ENCODE measurements at regions not wholly inside any gene's neighbourhood (a gene's known extent, or its start where the extent isn't known, plus 50 kb on each side); places are given as distances from the start of the nearest gene placed in this dataset.
A peak's percentile ranks its signal among the peaks of the same experiment; 100 is the strongest.

DNA sequence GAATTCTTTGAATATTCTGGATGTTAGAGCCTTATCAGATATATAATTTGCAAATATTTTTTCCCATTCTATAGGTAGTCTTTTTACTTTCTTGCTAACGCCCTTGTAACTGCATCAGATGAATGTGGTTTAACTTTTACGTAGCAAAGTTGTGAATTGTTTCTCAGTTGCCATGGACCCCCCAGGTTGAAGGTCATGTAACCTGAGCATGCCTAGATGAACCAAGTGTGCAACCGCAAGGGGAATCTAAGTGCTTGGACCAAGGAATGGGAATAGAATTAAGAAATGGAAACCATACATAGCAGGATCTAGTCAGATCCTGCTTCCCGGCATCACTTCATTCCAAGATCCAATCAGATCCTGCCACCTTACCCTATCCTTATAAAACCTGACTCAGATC, 65.1 kb upstream of the TNP1 start:
- Histone ChIP-seq H3K9me3 (ENCODE audit: control insufficient read depth, low read length) (no peaks in the 10 kb centered on the region), H3K36me3 (ENCODE audit: control insufficient read depth, insufficient read depth, low read length, severe bottlenecking) (no peaks in the 10 kb centered on the region), H3K4me1 (ENCODE audit: control insufficient read depth, insufficient read depth, low read length) (no peaks in the 10 kb centered on the region), H3K9ac (ENCODE audit: low read length) (no peak overlapping the region), H3K4me3 (ENCODE audit: low read length) (no peak overlapping the region), H3K27me3 (replicated peaks; ENCODE audit: control insufficient read depth, insufficient read depth, low read length) (no peaks in the 10 kb centered on the region)
- no peak for DNase-seq (ENCODE audit: low read depth)

- H3K27me3 ChIP-seq (replicated peaks; ENCODE audit: control insufficient read depth, insufficient read depth, low read length): no peaks in the 10 kb centered on the region
- no peak for DNase-seq (ENCODE audit: low read depth)
- H3K9me3 ChIP-seq (ENCODE audit: control insufficient read depth, low read length): no peaks in the 10 kb centered on the region
- H3K36me3 ChIP-seq (ENCODE audit: control insufficient read depth, insufficient read depth, low read length, severe bottlenecking): no peaks in the 10 kb centered on the region
- no peak overlapping the region for H3K9ac ChIP-seq (ENCODE audit: low read length)
- H3K4me3 ChIP-seq (ENCODE audit: low read length): no peak overlapping the region
- H3K4me1 ChIP-seq (ENCODE audit: control insufficient read depth, insufficient read depth, low read length): no peaks in the 10 kb centered on the region
Observed at GRCh38 chr2:216923706-216924105, 63.8 kb upstream of the TNP1 start.

DNA sequence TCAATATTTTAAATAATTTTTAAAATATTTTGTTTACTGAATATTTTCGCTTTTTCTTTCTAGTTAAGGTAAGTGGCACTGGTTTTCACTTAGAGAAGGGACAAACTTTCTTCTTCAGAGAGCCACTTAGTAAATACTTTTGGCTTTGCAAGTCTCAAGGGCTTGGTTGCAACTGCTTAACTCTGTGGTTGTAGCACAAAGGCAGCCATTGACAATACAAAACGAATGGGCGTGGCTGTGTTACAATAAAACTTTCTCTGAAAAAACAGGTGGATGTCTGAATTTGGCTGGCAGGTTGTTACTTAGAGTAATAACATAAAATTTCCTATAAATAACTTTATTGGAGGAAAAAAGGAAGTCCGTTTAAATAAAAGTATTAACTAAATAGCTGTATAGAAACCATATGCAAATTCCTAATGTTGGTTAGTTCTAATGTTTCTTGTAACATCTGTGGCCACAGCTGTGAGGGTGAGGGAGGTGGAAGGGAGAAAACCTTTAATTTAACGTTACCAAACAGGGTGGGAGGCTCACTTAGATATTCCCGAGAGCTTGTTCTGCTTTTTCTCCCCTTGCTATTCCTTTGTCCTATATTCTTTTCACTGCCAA, 62.4 kb upstream of the TNP1 start:
- H3K36me3 ChIP-seq (ENCODE audit: control insufficient read depth, insufficient read depth, low read length, severe bottlenecking): no peaks in the 10 kb centered on the region
- no peaks in the 10 kb centered on the region for H3K9me3 ChIP-seq (ENCODE audit: control insufficient read depth, low read length)
- H3K9ac ChIP-seq (ENCODE audit: low read length): no peak overlapping the region
- no peak for DNase-seq (ENCODE audit: low read depth)
- H3K4me1 ChIP-seq (ENCODE audit: control insufficient read depth, insufficient read depth, low read length): peaks cover 5% of the 10 kb centered on the region
- H3K27me3 ChIP-seq (replicated peaks; ENCODE audit: control insufficient read depth, insufficient read depth, low read length): no peaks in the 10 kb centered on the region
- no peak overlapping the region for H3K4me3 ChIP-seq (ENCODE audit: low read length)

GRCh38 chr2:216920937-216921456, 61.1 kb upstream of the TNP1 start:
- no peak overlapping the region for H3K4me3 ChIP-seq (ENCODE audit: low read length)
- H3K9me3 ChIP-seq (ENCODE audit: control insufficient read depth, low read length): no peaks in the 10 kb centered on the region
- no peaks in the 10 kb centered on the region for H3K36me3 ChIP-seq (ENCODE audit: control insufficient read depth, insufficient read depth, low read length, severe bottlenecking)
- no peak overlapping the region for H3K9ac ChIP-seq (ENCODE audit: low read length)
- no peaks in the 10 kb centered on the region for H3K27me3 ChIP-seq (replicated peaks; ENCODE audit: control insufficient read depth, insufficient read depth, low read length)
- peaks cover 6% of the 10 kb centered on the region for H3K4me1 ChIP-seq (ENCODE audit: control insufficient read depth, insufficient read depth, low read length)
- no peak for DNase-seq (ENCODE audit: low read depth)

GRCh38 chr2:216920143-216920876, 60.4 kb upstream of the TNP1 start:
- Histone ChIP-seq H3K9me3 (ENCODE audit: control insufficient read depth, low read length) (no peaks in the 10 kb centered on the region), H3K27me3 (replicated peaks; ENCODE audit: control insufficient read depth, insufficient read depth, low read length) (no peaks in the 10 kb centered on the region), H3K9ac (ENCODE audit: low read length) (no peak overlapping the region), H3K36me3 (ENCODE audit: control insufficient read depth, insufficient read depth, low read length, severe bottlenecking) (no peaks in the 10 kb centered on the region), H3K4me3 (ENCODE audit: low read length) (no peak overlapping the region), H3K4me1 (ENCODE audit: control insufficient read depth, insufficient read depth, low read length) (peaks cover 6% of the 10 kb centered on the region)
- no peak for DNase-seq (ENCODE audit: low read depth)

DNA sequence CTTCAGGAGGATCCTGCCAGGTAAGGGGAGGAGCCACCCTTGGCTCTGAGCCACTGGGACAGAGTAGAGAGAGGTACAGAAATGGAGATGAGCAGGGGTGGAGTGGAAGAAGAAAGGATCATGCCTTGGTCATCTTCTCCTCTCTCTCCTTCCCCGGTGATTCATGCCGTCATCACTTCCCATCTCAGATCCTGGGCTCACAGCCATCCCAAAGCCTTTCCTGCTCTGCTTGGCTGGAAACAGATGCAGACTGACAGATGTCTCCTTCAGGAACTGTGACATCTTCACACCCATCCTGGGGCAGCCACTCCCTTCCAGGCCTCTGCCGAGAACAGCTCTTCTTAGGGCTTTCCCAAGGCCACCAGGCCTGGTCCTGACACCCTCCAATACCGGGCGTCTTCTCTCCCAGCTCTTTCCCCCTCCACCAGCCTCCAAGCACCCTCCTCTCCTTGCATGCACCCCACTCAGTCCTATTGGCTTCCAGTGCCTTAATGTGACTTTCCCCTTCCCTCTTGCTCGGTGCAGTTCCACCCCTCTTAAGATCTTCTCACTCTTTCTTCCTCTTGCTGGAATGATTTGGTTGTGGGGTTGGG, 58.3 kb upstream of the TNP1 start:
- Histone ChIP-seq H3K36me3 (ENCODE audit: control insufficient read depth, insufficient read depth, low read length, severe bottlenecking) (no peaks in the 10 kb centered on the region), H3K27me3 (replicated peaks; ENCODE audit: control insufficient read depth, insufficient read depth, low read length) (no peaks in the 10 kb centered on the region), H3K4me1 (ENCODE audit: control insufficient read depth, insufficient read depth, low read length) (peaks cover 6% of the 10 kb centered on the region), H3K9ac (ENCODE audit: low read length) (no peak overlapping the region), H3K4me3 (ENCODE audit: low read length) (no peak overlapping the region), H3K9me3 (ENCODE audit: control insufficient read depth, low read length) (no peaks in the 10 kb centered on the region)
- DNase-seq (ENCODE audit: low read depth): peak; percentile 47

DNA sequence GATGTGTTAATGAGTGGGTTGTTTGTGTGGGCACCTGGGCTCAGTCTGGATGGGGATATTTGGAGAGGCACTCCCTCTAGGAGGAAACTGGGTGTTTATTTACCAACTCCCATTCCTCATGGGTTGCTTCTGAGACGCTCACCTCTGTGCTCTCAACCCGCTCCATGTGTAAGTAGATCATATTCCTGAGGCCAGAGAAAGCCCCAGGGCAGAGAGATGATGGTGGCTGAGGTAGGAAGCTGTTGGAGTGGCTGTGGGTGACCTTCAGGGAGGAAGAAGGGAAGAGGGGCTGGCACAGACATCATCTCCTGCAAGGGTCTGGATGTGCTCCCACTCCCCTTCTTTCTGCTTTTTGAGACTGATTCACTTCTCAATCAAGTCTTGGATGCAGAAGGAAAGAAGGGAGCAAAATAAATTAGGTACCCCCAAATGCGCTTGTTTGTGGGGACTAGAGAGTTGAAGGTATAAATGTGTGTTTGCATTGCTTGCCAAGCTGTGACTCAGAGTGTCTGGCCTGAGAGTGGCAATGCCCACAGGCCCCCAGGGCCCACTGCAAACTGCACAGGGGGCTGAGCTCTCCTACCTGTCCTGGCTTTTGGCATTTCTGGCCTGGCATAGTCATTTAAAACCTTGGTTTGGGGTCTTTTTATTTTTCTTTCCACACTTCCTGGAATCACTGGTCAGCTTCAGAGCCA, 57.2 kb upstream of the TNP1 start:
- H3K9me3 ChIP-seq (ENCODE audit: control insufficient read depth, low read length): no peaks in the 10 kb centered on the region
- DNase-seq (ENCODE audit: low read depth): no peak
- H3K4me3 ChIP-seq (ENCODE audit: low read length): no peak overlapping the region
- peaks cover 6% of the 10 kb centered on the region for H3K4me1 ChIP-seq (ENCODE audit: control insufficient read depth, insufficient read depth, low read length)
- no peaks in the 10 kb centered on the region for H3K36me3 ChIP-seq (ENCODE audit: control insufficient read depth, insufficient read depth, low read length, severe bottlenecking)
- H3K27me3 ChIP-seq (replicated peaks; ENCODE audit: control insufficient read depth, insufficient read depth, low read length): no peaks in the 10 kb centered on the region
- no peak overlapping the region for H3K9ac ChIP-seq (ENCODE audit: low read length)

DNA sequence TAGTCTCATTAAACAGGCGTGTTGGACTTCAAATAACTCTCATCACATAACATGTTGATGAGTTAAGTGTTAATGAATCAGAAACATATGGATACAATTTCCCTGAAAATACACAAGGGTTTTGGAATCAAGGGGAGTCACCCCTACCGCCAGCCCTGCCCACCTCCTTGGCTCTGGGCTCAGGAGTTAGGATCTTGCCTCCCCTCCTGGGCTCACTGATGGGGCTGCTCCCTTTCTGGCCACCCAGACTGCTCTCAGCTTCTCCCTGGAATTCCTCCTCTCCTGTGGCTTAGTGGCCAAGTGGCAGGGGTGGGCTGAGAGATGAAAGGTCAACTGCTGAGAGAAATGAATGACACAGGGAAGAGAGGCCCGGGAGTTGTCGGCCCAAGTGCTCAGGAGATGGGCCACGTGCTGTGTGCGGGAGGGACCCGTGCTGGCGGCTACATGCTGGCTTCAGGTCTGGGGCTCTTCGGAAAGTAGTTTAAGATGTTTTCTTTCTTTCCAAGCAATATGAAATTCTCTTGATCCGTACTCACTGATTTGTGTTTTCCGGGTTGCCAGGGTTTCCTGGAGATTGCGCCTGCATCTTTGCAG, 55.8 kb upstream of the TNP1 start:
- H3K9me3 ChIP-seq (ENCODE audit: control insufficient read depth, low read length): no peaks in the 10 kb centered on the region

GRCh38 chr2:216914491-216914890, 54.6 kb upstream of the TNP1 start:
- no peak for DNase-seq (ENCODE audit: low read depth)
- Histone ChIP-seq H3K9me3 (ENCODE audit: control insufficient read depth, low read length) (no peaks in the 10 kb centered on the region), H3K27me3 (replicated peaks; ENCODE audit: control insufficient read depth, insufficient read depth, low read length) (no peaks in the 10 kb centered on the region), H3K9ac (ENCODE audit: low read length) (no peak overlapping the region), H3K4me1 (ENCODE audit: control insufficient read depth, insufficient read depth, low read length) (peaks cover 11% of the 10 kb centered on the region), H3K36me3 (ENCODE audit: control insufficient read depth, insufficient read depth, low read length, severe bottlenecking) (no peaks in the 10 kb centered on the region), H3K4me3 (ENCODE audit: low read length) (no peak overlapping the region)

More for the DNA sequence above, 55.8 kb upstream of the TNP1 start:
- Histone ChIP-seq H3K27me3 (replicated peaks; ENCODE audit: control insufficient read depth, insufficient read depth, low read length) (no peaks in the 10 kb centered on the region), H3K4me1 (ENCODE audit: control insufficient read depth, insufficient read depth, low read length) (peaks cover 11% of the 10 kb centered on the region), H3K4me3 (ENCODE audit: low read length) (no peak overlapping the region), H3K9ac (ENCODE audit: low read length) (no peak overlapping the region), H3K36me3 (ENCODE audit: control insufficient read depth, insufficient read depth, low read length, severe bottlenecking) (no peaks in the 10 kb centered on the region)
- no peak for DNase-seq (ENCODE audit: low read depth)

DNA sequence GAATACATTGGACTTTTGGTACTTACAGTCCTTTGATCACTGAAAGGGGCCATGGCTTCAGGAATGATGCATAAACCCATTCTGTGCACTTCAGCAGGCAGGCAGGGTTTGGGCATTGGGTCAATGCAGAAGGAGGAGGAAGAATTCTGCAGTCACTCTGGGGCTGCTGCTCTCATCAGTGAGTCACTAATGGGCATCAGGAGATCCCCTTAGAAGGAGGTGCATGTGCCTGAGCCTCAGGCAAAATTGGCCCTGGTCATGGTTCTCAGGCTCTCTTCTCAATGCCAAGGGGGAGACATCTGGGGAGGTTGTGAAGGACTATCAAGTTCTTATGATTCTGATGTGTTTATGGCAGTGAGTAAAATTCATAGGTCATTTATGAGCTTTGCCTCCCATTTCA, 52.0 kb upstream of the TNP1 start:
- Histone ChIP-seq H3K4me1 (ENCODE audit: control insufficient read depth, insufficient read depth, low read length) (peaks cover 5% of the 10 kb centered on the region), H3K9me3 (ENCODE audit: control insufficient read depth, low read length) (no peaks in the 10 kb centered on the region), H3K36me3 (ENCODE audit: control insufficient read depth, insufficient read depth, low read length, severe bottlenecking) (no peaks in the 10 kb centered on the region), H3K9ac (ENCODE audit: low read length) (no peak overlapping the region), H3K4me3 (ENCODE audit: low read length) (no peak overlapping the region), H3K27me3 (replicated peaks; ENCODE audit: control insufficient read depth, insufficient read depth, low read length) (no peaks in the 10 kb centered on the region)
- DNase-seq (ENCODE audit: low read depth): peak; percentile 31

DNA sequence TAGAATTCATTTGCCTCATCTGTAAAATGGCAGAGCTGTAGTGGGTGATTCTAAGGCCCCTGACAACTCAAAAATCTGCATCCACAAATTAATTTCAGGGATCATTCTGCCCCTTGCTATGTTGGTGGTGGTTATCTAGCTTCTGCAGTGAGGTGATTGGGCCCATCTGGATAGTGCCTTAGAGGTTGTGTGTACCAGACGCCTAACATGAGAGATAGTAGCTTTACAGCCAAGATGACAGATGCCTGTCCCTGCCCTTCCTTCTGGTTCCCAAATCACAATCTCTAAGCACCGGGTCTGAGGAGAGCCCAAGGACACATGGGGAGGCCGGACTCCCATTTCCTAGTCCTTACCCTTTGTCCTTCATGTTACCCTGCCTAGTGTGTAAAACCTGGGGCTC, 51.1 kb upstream of the TNP1 start:
- Histone ChIP-seq H3K4me1 (ENCODE audit: control insufficient read depth, insufficient read depth, low read length) (peaks cover 5% of the 10 kb centered on the region), H3K4me3 (ENCODE audit: low read length) (no peak overlapping the region), H3K9me3 (ENCODE audit: control insufficient read depth, low read length) (no peaks in the 10 kb centered on the region), H3K9ac (ENCODE audit: low read length) (no peak overlapping the region), H3K36me3 (ENCODE audit: control insufficient read depth, insufficient read depth, low read length, severe bottlenecking) (no peaks in the 10 kb centered on the region), H3K27me3 (replicated peaks; ENCODE audit: control insufficient read depth, insufficient read depth, low read length) (no peaks in the 10 kb centered on the region)
- no peak for DNase-seq (ENCODE audit: low read depth)

All from adipocyte (in vitro differentiated cells).